ENCODE measurements at regions not wholly inside any gene's neighbourhood (a gene's known extent, or its start where the extent isn't known, plus 50 kb on each side); places are given as distances from the start of the nearest gene placed in this dataset.

DNA sequence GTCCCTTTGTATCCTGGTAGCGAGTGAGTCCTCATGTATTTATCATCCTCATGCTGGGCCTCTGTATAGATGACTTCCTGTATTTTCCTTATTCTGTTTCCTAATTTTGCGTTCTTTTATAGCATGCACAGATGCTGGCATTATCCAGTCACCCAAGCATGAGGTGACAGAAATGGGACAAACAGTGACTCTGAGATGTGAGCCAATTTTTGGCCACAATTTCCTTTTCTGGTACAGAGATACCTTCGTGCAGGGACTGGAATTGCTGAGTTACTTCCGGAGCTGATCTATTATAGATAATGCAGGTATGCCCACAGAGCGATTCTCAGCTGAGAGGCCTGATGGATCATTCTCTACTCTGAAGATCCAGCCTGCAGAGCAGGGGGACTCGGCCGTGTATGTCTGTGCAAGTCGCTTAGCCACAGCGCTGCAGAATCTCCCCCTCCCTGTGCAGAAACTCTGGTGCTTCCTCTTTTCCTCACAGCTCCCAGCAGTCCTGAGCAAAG, 183.1 kb upstream of the PRSS58 start:
- no peak for TF ChIP-seq KLF12 (CRISPR knock-in tag; IDR thresholded peaks at IDR 0.05; ENCODE audit: borderline replicate concordance)
- TF ChIP-seq MAFF (IDR thresholded peaks at IDR 0.05; ENCODE audit: low read depth, low read length) = no peak
- TF ChIP-seq ZNF138 (CRISPR knock-in tag; IDR thresholded peaks at IDR 0.05; ENCODE audit: low read depth) = no peak
